ENCODE measurements at regions not wholly inside any gene's neighbourhood (a gene's known extent, or its start where the extent isn't known, plus 50 kb on each side); places are given as distances from the start of the nearest gene placed in this dataset.

DNA sequence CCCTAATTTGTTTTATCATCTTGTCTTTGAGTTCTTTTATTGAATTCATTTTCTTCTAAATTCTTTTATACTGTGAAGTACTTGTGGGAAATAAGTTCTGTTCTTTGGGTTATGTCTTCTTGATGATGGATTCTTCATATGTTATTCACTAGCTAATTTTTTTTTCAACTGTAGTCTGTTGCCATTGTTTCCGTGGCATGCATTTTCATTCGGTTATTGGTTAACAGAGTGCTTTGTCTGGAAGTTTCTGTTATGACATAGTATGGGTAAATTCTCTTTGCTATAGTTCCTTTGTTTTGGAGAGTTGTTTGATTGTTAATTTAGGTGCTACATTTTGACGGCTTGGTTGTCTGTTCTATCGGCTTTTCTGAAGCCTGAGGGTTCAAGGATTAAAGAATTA is 184.9 kb upstream of the AADAT start:
- no peak for DNase-seq (ENCODE audit: low read depth, low spot score)
- no peaks in the 10 kb centered on the region for H3K79me2 ChIP-seq (ENCODE audit: insufficient read depth, low read length)
- H3K36me3 ChIP-seq (ENCODE audit: control insufficient read depth in 1 of 2, insufficient read depth in 2 of 2, low read length in 2 of 2), result no peaks in the 10 kb centered on the region
- no peaks in the 10 kb centered on the region for H4K20me1 ChIP-seq (ENCODE audit: insufficient read depth)
- no peaks in the 10 kb centered on the region for H3K27me3 ChIP-seq (ENCODE audit: insufficient read depth, low read length)
- BruUV-seq (replicated peaks), result no TSS peak
- no peaks in the 10 kb centered on the region for H3K4me1 ChIP-seq (ENCODE audit: control insufficient read depth in 1 of 2, insufficient read depth in 2 of 2, low read length in 2 of 2)
- H3K4me3 ChIP-seq (replicated peaks in 1 of 2; ENCODE audit: low read depth in 1 of 2, low read length in 2 of 2), result no peak overlapping the region
- no peak overlapping the region for H3K9ac ChIP-seq (ENCODE audit: low read length)
- H2AFZ ChIP-seq (ENCODE audit: low read depth, low read length, poor library complexity, severe bottlenecking), result no peak overlapping the region
- no peaks in the 10 kb centered on the region for H3K9me3 ChIP-seq (ENCODE audit: control insufficient read depth in 1 of 2, insufficient read depth in 1 of 2, low read depth in 1 of 2, low read length in 2 of 2)
- intact Hi-C loops (cut with micrococcal nuclease), result no loop called here
- TF ChIP-seq FOSL1 (IDR thresholded peaks at IDR 0.05; ENCODE audit: low read depth) (no peak), JUND (IDR thresholded peaks at IDR 0.05) (no peak), EZH2phosphoT487 (IDR thresholded peaks at IDR 0.05; ENCODE audit: borderline replicate concordance) (no peak), CEBPB (IDR thresholded peaks at IDR 0.05; ENCODE audit: low read depth) (no peak), SRF (IDR thresholded peaks at IDR 0.05; ENCODE audit: low read depth) (no peak), CBX3 (IDR thresholded peaks at IDR 0.05; ENCODE audit: low read depth) (no peak), EZH2 (IDR thresholded peaks at IDR 0.05) (no peak)
- TF ChIP-seq, protein P1, sequence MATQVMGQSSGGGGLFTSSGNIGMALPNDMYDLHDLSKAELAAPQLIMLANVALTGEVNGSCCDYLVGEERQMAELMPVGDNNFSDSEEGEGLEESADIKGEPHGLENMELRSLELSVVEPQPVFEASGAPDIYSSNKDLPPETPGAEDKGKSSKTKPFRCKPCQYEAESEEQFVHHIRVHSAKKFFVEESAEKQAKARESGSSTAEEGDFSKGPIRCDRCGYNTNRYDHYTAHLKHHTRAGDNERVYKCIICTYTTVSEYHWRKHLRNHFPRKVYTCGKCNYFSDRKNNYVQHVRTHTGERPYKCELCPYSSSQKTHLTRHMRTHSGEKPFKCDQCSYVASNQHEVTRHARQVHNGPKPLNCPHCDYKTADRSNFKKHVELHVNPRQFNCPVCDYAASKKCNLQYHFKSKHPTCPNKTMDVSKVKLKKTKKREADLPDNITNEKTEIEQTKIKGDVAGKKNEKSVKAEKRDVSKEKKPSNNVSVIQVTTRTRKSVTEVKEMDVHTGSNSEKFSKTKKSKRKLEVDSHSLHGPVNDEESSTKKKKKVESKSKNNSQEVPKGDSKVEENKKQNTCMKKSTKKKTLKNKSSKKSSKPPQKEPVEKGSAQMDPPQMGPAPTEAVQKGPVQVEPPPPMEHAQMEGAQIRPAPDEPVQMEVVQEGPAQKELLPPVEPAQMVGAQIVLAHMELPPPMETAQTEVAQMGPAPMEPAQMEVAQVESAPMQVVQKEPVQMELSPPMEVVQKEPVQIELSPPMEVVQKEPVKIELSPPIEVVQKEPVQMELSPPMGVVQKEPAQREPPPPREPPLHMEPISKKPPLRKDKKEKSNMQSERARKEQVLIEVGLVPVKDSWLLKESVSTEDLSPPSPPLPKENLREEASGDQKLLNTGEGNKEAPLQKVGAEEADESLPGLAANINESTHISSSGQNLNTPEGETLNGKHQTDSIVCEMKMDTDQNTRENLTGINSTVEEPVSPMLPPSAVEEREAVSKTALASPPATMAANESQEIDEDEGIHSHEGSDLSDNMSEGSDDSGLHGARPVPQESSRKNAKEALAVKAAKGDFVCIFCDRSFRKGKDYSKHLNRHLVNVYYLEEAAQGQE (IDR thresholded peaks at IDR 0.05; ENCODE audit: low read depth), result no peak
- ATAC-seq, result no peak
- H3K27ac ChIP-seq (ENCODE audit: low read depth, low read length), result no peak overlapping the region
- RAD21 ChIA-PET (ENCODE audit: low non-redundant PET in 1 of 2, low total read pairs in 2 of 2, uncharacterized antibody in 2 of 2, unreplicated experiment in 2 of 2), result no interaction called here
- no peaks in the 10 kb centered on the region; the same call in 1 of the 2 replicates for H3K9me2 ChIP-seq (ENCODE audit: insufficient read depth)
- POLR2A ChIA-PET, result no interaction called here
- CTCF ChIA-PET, result no interaction called here
- no peak overlapping the region for H3K4me2 ChIP-seq (ENCODE audit: low read length)

- ChIA-PET RAD21 (ENCODE audit: low non-redundant PET in 1 of 2, low total read pairs in 2 of 2, uncharacterized antibody in 2 of 2, unreplicated experiment in 2 of 2) (no interaction called here), POLR2A (no interaction called here), CTCF (no interaction called here)
- no peaks in the 10 kb centered on the region for H3K4me1 ChIP-seq (ENCODE audit: control insufficient read depth in 1 of 2, insufficient read depth in 2 of 2, low read length in 2 of 2)
- H3K79me2 ChIP-seq (ENCODE audit: insufficient read depth, low read length), result no peaks in the 10 kb centered on the region
- BruUV-seq (replicated peaks), result no TSS peak
- no peak overlapping the region for H3K27ac ChIP-seq (ENCODE audit: low read depth, low read length)
- no peaks in the 10 kb centered on the region; the same call in 1 of the 2 replicates for H3K9me2 ChIP-seq (ENCODE audit: insufficient read depth)
- no peak overlapping the region for H3K9ac ChIP-seq (ENCODE audit: low read length)
- no peaks in the 10 kb centered on the region for H3K36me3 ChIP-seq (ENCODE audit: control insufficient read depth in 1 of 2, insufficient read depth in 2 of 2, low read length in 2 of 2)
- H2AFZ ChIP-seq (ENCODE audit: low read depth, low read length, poor library complexity, severe bottlenecking), result no peak overlapping the region
- H3K27me3 ChIP-seq (ENCODE audit: insufficient read depth, low read length), result no peaks in the 10 kb centered on the region
- ATAC-seq (no peak), DNase-seq (ENCODE audit: low read depth, low spot score) (no peak)
- intact Hi-C loops (cut with micrococcal nuclease), result no loop called here
- no peaks in the 10 kb centered on the region for H4K20me1 ChIP-seq (ENCODE audit: insufficient read depth)
- TF ChIP-seq POLR2A (IDR thresholded peaks at IDR 0.05; ENCODE audit: borderline replicate concordance, extremely low read depth, insufficient read depth, insufficient read length), result no peak
- no peak for TF ChIP-seq SP1 (IDR thresholded peaks at IDR 0.05; ENCODE audit: low read depth)
- H3K4me3 ChIP-seq (replicated peaks in 1 of 2; ENCODE audit: low read depth in 1 of 2, low read length in 2 of 2), result no peak overlapping the region
- H3K9me3 ChIP-seq (ENCODE audit: control insufficient read depth in 1 of 2, insufficient read depth in 1 of 2, low read depth in 1 of 2, low read length in 2 of 2), result no peaks in the 10 kb centered on the region
- no peak overlapping the region for H3K4me2 ChIP-seq (ENCODE audit: low read length)
Measured at GRCh38 chr4:170272959-170273358, 183.2 kb upstream of the AADAT start.
